ENCODE measurements at regions not wholly inside any gene's neighbourhood (a gene's known extent, or its start where the extent isn't known, plus 50 kb on each side); places are given as distances from the start of the nearest gene placed in this dataset.
"Not testable (repeated sequence)": the region's sequence is repeated elsewhere in the genome, so short reads cannot be mapped to it uniquely, and the experiment has no call there.

- not testable (repeated sequence) for TF ChIP-seq EZH2 (IDR thresholded peaks at IDR 0.05; ENCODE audit: insufficient read depth, poor library complexity, severe bottlenecking); EZH2phosphoT487 (IDR thresholded peaks at IDR 0.05; ENCODE audit: insufficient read depth, low read depth)
These were observed 195.1 kb downstream of the OTOP1 start for GRCh38 chr4:4031446-4032135.

Data from GM23248 (cell line).